Body of pancreas (tissue), 4 donors: ENCODE measurements at regions not wholly inside any gene's neighbourhood (a gene's known extent, or its start where the extent isn't known, plus 50 kb on each side); places are given as distances from the start of the nearest gene placed in this dataset.

Experiments used
- CTCF ChIP-seq, 7 experiments: fragments of 450-650 bp in 4 of 7; fragments of 200-600 bp in 3 of 7; sonication (generic) in 3 of 7; IDR thresholded peaks; one replicate each; pipeline ENCODE4 v1.5.1; 2016 to 2019; ENCODE audit warnings: antibody characterized with exemption in 7 of 7
- POLR2A ChIP-seq, 3 donors: fragments of 450-650 bp; IDR thresholded peaks; one replicate each; pipeline ENCODE4 v1.6.1; 2016; ENCODE audit warnings: antibody characterized with exemption in 3 of 3, mild to moderate bottlenecking in 2 of 3

GRCh38 chr1:114035304-114035700, 56.0 kb downstream of the OLFML3 start:
- TF ChIP-seq CTCF (IDR thresholded peaks at IDR 0.05): no peak
- TF ChIP-seq POLR2A (IDR thresholded peaks at IDR 0.05): no peak
